ENCODE measurements at regions not wholly inside any gene's neighbourhood (a gene's known extent, or its start where the extent isn't known, plus 50 kb on each side); places are given as distances from the start of the nearest gene placed in this dataset.
"Not testable (repeated sequence)": the region's sequence is repeated elsewhere in the genome, so short reads cannot be mapped to it uniquely, and the experiment has no call there.

GRCh38 chr7:97373736-97374135 is 256.2 kb downstream of the SDHAF3 start:
- DNase-seq (ENCODE audit: low read depth in 2 of 3, low spot score in 2 of 3), result no peak

DNA sequence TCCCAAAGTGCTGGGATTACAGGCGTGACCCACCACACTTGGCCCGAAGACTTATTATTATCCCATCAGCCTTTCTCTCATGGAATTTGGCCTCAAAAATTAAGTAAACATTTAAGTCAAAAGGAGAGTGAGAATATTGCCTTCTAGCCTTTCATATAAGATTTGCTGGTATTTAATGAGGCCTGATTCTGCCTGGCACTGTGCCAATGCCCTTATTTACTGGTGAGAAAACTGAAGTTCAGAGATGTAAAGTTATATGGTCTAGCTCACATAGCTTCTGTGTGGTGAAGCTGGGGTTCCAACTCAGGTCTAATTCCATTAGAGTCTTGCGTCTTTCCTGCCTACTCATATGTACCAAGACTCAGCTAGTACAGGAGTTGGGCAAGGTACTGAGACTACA is 260.2 kb downstream of the SDHAF3 start:
- DNase-seq (ENCODE audit: low read depth in 2 of 3, low spot score in 2 of 3), result no peak

DNA sequence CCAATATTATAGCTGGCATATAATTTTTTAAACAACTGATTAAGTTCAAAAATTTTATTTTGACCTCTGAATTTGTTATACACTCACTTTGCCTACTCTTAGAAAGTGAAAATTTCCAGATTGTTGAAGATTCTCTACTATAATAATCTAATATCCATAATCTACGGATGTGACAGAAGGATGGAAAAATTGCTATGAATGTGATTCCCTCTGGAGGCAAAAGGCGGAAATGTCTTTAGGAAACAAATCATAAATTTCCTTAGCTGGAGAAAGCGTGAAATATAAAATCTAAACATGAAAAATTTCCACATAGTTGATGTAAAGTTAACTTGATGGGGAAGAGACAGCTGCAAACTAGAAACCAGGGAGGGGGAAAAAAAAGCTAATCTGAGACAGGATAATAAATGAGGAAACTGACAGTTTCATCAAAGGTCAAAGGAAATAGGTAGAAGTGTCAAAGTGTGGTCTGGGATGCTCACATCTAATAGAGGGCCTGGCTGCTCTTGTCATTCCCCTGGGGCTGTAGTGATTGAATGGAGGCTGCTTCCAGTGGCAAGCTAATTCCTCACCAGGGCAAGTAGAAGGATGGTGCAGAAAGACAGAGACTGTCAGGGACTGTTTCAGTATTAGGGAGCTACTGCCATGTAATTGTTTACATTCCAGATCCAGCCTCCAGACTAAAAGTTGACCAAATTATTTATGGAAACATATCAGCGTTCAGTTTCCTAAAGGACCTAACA is 264.5 kb downstream of the SDHAF3 start:
- no peak for DNase-seq (ENCODE audit: low read depth in 2 of 3, low spot score in 2 of 3)

- no peak for DNase-seq (ENCODE audit: low read depth in 2 of 3, low spot score in 2 of 3)
Measured at GRCh38 chr7:97390052-97390451, 272.6 kb downstream of the SDHAF3 start.

GRCh38 chr7:97390915-97391593 is 273.6 kb downstream of the SDHAF3 start:
- no peak for DNase-seq (ENCODE audit: low read depth in 2 of 3, low spot score in 2 of 3)

DNA sequence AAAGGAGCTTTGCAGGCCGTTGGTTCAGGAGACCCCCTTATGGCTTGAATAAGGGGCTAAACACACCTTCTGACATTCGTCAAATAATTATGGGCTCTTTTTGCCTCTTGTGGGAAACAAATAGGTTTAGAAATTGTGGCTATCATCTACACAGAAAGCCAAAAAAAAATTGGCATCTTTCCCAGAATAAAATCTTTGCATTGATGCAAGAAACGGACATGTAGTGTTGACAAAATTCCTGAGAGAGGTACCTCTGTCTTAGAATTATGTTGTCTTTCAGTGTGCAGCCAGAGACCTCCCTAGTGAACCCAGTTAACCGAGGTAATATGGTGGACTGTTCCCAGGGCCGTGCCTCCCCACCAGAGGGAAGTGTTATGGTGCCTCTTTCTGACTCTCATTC is 283.9 kb downstream of the SDHAF3 start:
- DNase-seq (ENCODE audit: low read depth in 2 of 3, low spot score in 2 of 3), result no peak

DNA sequence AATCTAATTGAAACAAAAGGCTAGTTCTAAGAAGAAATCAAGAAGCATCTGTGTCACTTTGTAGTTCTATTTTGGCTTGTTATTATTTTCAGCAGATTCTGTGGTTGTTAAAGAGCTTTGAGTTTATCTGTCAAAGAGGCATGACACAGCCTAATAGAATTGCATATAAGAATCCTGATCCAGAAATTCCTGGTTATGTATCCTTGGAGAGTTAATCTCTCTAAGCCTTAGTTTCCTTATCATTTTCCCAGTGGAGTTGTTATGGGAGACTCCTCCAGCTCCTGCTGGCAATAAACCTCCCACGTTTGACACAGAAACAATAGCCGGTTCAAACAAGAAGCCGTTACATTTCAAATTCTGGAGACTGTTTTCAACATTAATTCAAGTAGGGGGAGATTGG is 288.3 kb downstream of the SDHAF3 start:
- no peak for DNase-seq (ENCODE audit: low read depth in 2 of 3, low spot score in 2 of 3)

DNA sequence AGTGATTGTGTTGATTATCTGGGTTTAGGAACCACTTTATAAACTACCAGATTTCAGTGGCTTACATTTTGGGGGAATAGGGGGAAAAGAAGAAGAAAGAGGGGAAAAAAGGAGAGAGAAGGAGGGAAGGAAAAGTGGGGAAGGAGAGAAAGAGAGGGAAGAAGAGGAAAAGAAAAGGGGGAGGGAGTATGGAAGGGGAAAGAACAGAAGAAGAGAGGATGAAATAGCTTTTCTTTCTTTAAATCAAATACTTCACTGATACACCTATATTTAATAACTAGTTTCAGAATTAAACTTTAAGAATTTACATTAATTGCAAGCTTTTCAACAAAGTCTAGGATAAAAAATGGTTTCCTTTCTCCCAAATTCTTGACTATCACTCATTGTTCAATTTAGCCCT is 289.6 kb downstream of the SDHAF3 start:
- no peak for DNase-seq (ENCODE audit: low read depth in 2 of 3, low spot score in 2 of 3)

DNA sequence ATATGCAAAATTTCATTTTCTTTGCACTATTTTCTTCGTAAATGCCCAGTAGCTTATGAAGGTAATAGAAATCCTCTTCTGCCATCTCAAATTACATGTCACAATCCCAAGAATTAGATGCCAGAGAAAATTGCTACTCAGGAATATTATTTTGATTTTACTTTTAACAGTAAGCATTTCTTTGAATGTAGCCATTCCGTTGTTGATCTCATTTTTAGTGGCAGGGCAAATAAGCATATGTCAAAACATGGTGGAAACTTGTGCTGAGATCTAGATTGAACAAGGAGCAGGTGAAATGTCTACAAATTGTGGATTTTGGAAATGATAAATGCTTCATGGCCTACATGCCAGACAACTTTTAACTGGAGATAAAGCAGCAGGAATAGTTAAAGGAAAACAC is 291.8 kb downstream of the SDHAF3 start:
- DNase-seq (ENCODE audit: low read depth in 2 of 3, low spot score in 2 of 3), result no peak

- DNase-seq (ENCODE audit: low read depth in 2 of 3, low spot score in 2 of 3), result no peak
Measured at GRCh38 chr7:97418312-97418711, 300.8 kb downstream of the SDHAF3 start.

DNA sequence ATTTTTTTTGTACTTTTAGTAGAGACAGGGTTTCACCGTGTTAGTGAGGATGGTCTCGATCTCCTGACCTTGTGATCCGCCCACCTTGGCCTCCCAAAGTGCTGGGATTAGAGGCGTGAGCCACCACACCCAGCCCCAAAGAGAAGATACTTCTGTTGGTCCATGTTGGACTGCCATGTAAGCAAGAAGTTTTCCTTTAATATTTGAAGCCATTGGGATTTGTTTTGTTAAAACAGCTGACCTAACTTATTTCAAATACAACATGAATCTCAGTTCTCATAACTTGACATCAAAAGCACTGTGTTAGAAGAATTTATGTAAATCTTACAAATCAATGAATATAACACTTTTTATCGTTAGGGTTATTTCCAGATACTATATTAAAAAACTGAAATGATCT is 302.4 kb downstream of the SDHAF3 start:
- DNase-seq (ENCODE audit: low read depth in 2 of 3, low spot score in 2 of 3), result no peak

- DNase-seq (ENCODE audit: low read depth in 2 of 3, low spot score in 2 of 3), result no peak
Measured at GRCh38 chr7:97421307-97421930, 303.9 kb downstream of the SDHAF3 start.

- no peak for DNase-seq (ENCODE audit: low read depth in 2 of 3, low spot score in 2 of 3)
Measured at GRCh38 chr7:97422046-97422445, 304.5 kb downstream of the SDHAF3 start.

DNA sequence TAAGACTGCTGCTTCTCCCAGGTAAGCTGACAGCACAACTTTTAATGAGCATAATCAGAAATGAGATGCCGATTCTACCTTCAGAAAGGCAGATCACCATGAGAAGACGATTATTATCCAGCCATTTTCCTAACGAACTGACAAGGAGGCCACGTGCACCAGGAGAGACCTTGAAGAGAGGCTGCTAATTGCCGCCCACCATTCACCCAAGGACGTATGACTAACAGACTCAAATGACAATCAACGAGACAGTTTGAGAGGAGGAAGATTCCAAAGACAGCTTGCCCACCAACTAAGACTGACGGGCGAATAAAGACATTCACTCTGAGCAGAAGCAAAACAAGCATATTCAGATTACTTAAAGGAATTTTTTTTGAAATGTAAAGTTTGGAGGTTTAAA is 301.9 kb upstream of the TAC1 start:
- no peak for DNase-seq (ENCODE audit: low read depth in 2 of 3, low spot score in 2 of 3)

GRCh38 chr7:97439637-97440214 is 292.2 kb upstream of the TAC1 start:
- DNase-seq (ENCODE audit: low read depth in 2 of 3, low spot score in 2 of 3), result no peak

- no peak for DNase-seq (ENCODE audit: low read depth in 2 of 3, low spot score in 2 of 3)
Measured at GRCh38 chr7:97446361-97446760, 285.5 kb upstream of the TAC1 start.

DNA sequence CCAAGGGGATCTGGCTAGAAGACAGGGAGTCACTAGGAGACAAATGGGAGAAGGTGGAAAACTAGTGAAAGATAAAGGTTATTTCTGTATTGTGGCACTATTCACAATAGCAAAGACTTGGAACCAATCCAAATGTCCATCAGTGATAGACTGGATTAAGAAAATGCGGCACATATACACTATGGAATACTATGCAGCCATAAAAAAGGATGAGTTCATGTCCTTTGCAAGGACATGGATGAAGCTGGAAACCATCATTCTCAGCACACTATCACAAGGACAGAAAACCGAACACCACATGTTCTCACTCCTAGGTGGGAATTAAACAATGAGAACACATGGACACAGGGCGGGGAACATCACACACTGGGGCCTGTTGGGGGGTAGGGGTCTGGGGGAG is 282.4 kb upstream of the TAC1 start:
- DNase-seq (ENCODE audit: low read depth in 2 of 3, low spot score in 2 of 3), result not testable (repeated sequence)

GRCh38 chr7:97450516-97450915 is 281.4 kb upstream of the TAC1 start:
- DNase-seq (ENCODE audit: low read depth in 2 of 3, low spot score in 2 of 3), result no peak

DNA sequence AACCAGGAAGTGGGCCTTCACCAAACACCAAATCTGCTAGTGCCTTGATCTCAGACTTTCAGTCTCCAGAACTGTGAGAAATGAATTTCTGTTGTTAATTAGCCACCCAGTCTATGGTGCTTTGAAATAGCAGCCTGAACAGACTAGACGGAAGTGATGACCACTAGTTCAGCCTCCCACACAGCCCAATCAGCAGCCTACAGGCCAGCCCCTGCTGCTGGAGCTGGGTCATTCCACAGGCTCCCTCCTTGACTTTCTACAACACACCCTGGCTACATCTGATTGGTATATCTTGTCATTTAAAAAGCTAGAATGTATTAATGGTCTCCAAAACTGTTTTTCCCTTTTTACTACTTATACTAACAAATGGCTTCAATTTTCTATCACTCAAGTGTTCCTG is 277.2 kb upstream of the TAC1 start:
- DNase-seq (ENCODE audit: low read depth in 2 of 3, low spot score in 2 of 3), result no peak

- no peak for DNase-seq (ENCODE audit: low read depth in 2 of 3, low spot score in 2 of 3)
Measured at GRCh38 chr7:97457054-97457453, 274.8 kb upstream of the TAC1 start.

DNA sequence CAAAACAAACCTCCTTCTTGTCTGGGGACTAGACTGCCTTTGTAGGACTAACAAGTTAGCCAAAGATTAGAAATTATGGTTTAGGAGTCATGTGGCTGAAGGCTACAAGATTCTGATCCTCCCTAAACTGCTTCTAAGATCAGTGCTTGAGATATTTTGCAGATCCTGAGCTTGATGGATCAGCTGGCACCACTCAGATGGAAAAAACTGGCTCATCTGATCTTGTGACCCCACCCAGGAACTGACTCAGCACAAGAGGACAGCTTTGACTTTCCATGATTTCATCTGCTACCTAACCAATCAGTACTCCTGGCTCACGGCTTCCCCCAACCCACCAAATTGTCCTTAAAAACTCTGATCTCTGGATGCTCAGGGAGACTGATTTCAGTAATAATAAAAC is 271.5 kb upstream of the TAC1 start:
- no peak for DNase-seq (ENCODE audit: low read depth in 2 of 3, low spot score in 2 of 3)

- DNase-seq (ENCODE audit: low read depth in 2 of 3, low spot score in 2 of 3), result no peak
Measured at GRCh38 chr7:97461596-97461995, 270.3 kb upstream of the TAC1 start.

Measured in hematopoietic multipotent progenitor cell (in vitro differentiated cells).